ENCODE measurements at regions not wholly inside any gene's neighbourhood (a gene's known extent, or its start where the extent isn't known, plus 50 kb on each side); places are given as distances from the start of the nearest gene placed in this dataset.

DNA sequence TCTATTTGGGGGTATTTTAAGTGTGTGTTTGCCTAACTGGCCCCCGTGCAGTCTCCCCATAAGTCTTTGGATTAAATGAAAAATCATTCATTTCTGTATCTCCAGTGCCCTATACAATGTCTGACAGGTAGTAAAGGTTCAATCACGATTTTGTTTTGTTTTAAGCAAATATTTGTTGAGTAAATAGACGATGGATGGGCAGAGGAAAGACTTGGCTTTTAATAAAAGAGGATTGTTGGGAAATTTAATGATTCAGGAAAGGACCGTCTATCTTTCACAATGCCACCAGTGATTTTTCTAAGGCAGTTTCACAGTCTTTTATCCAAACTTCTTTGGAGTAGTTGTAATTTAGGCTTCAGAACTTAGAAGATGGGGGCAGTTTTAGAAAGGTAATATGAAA is 636.6 kb upstream of the GOT2 start:
- H3K9me3 ChIP-seq: no peaks in the 10 kb centered on the region; the same call in 1 of the 2 replicates
- H4K20me1 ChIP-seq (ENCODE audit: insufficient read depth): no peaks in the 10 kb centered on the region
- no peaks in the 10 kb centered on the region for H3K4me1 ChIP-seq (ENCODE audit: control insufficient read depth in 1 of 2, insufficient read depth in 2 of 2, low read depth in 1 of 2, low read length in 1 of 2)
- no peak for DNase-seq
- no peaks in the 10 kb centered on the region for H3K27me3 ChIP-seq (ENCODE audit: insufficient read depth)
- H3K27ac ChIP-seq (ENCODE audit: low read depth in 2 of 2, low read length in 1 of 2): no peak overlapping the region
- TF ChIP-seq RXRA (IDR thresholded peaks at IDR 0.05; ENCODE audit: borderline replicate concordance, low read depth) (no peak), YY1 (IDR thresholded peaks at IDR 0.05; ENCODE audit: low read depth) (no peak), MXI1 (IDR thresholded peaks at IDR 0.05; ENCODE audit: low read depth, low read length) (no peak), RAD21 (IDR thresholded peaks at IDR 0.05; ENCODE audit: low read length) (no peak), POLR2AphosphoS5 (IDR thresholded peaks at IDR 0.05; ENCODE audit: low read depth, low read length) (no peak), NRF1 (IDR thresholded peaks at IDR 0.05; ENCODE audit: low read depth, low read length) (no peak), TAF1 (IDR thresholded peaks at IDR 0.05; ENCODE audit: borderline replicate concordance, low read depth, low read length) (no peak), FOXM1 (IDR thresholded peaks at IDR 0.05; ENCODE audit: low read depth) (no peak), GABPA (IDR thresholded peaks at IDR 0.05; ENCODE audit: low read depth) (no peak), REST (IDR thresholded peaks at IDR 0.05; ENCODE audit: low read depth, low read length) (no peak), RFX5 (IDR thresholded peaks at IDR 0.05; ENCODE audit: low read length) (no peak), SIN3A (IDR thresholded peaks at IDR 0.05; ENCODE audit: borderline replicate concordance, low read depth, low read length) (no peak), SMC3 (IDR thresholded peaks at IDR 0.05; ENCODE audit: low read depth, low read length) (no peak), IRF3 (IDR thresholded peaks at IDR 0.05; ENCODE audit: low read depth, low read length) (no peak), GATA2 (CRISPR knock-in tag; IDR thresholded peaks at IDR 0.05) (no peak), EP300 (IDR thresholded peaks at IDR 0.05; ENCODE audit: borderline replicate concordance in 1 of 2, low read depth in 1 of 2, low read length in 1 of 2) (no peak), EZH2phosphoT487 (IDR thresholded peaks at IDR 0.05; ENCODE audit: borderline replicate concordance, low read depth) (no peak), ZBTB33 (IDR thresholded peaks at IDR 0.05; ENCODE audit: borderline replicate concordance, low read depth) (no peak)
- TF ChIP-seq, protein P1, sequence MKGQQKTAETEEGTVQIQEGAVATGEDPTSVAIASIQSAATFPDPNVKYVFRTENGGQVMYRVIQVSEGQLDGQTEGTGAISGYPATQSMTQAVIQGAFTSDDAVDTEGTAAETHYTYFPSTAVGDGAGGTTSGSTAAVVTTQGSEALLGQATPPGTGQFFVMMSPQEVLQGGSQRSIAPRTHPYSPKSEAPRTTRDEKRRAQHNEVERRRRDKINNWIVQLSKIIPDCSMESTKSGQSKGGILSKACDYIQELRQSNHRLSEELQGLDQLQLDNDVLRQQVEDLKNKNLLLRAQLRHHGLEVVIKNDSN (IDR thresholded peaks at IDR 0.05; ENCODE audit: borderline replicate concordance, low read depth): no peak
- H3K9ac ChIP-seq: no peak overlapping the region
- H3K9me2 ChIP-seq: no peaks in the 10 kb centered on the region
- POLR2A ChIA-PET: no interaction called here
- CTCF ChIA-PET: no interaction called here
- 18% methylated on average over 4 of the region's 4 CpGs for whole genome bisulfite sequencing (ENCODE audit: low lambda C conversion rate)
- H3K4me2 ChIP-seq: no peak overlapping the region
- H2AFZ ChIP-seq (ENCODE audit: low read depth): no peak overlapping the region
- H3K36me3 ChIP-seq (replicated peaks in 1 of 2; ENCODE audit: control insufficient read depth in 1 of 2, insufficient read depth in 2 of 2, low read length in 1 of 2): no peaks in the 10 kb centered on the region
- no peaks in the 10 kb centered on the region for H3K79me2 ChIP-seq (ENCODE audit: insufficient read depth)
- H3K4me3 ChIP-seq (ENCODE audit: low read depth in 2 of 2, low read length in 1 of 2): no peak overlapping the region
- H3F3A ChIP-seq (replicated peaks; ENCODE audit: insufficient read depth): no peaks in the 10 kb centered on the region

Data from SK-N-SH (cell line).